ENCODE measurements at regions not wholly inside any gene's neighbourhood (a gene's known extent, or its start where the extent isn't known, plus 50 kb on each side); places are given as distances from the start of the nearest gene placed in this dataset.

- Histone ChIP-seq H3K27ac (ENCODE audit: low read depth) (no peak overlapping the region), H3K27me3 (ENCODE audit: insufficient read depth) (no peaks in the 10 kb centered on the region), H3K9me2 (ENCODE audit: insufficient read depth) (no peaks in the 10 kb centered on the region), H3K4me1 (ENCODE audit: insufficient read depth) (no peaks in the 10 kb centered on the region), H3K36me3 (ENCODE audit: insufficient read depth) (0 out of 2 replicates have a peak, but pooled peaks cover 6% of the 10 kb centered on the region), H3K4me3 (no peak overlapping the region), H3K4me2 (no peak overlapping the region), H2AFZ (no peak overlapping the region), H3K79me2 (replicated peaks; ENCODE audit: insufficient read depth) (no peaks in the 10 kb centered on the region), H4K20me1 (replicated peaks; ENCODE audit: insufficient read depth) (no peaks in the 10 kb centered on the region), H3F3A (replicated peaks; ENCODE audit: low read depth) (no peaks in the 10 kb centered on the region)
- ATAC-seq = no peak
- Mint-ChIP-seq H3K9me3 (peaks cover 93% of the 10 kb centered on the region), H3K27ac (no peak overlapping the region), H3K4me3 (no peak overlapping the region), H3K27me3 (ENCODE audit: insufficient read depth, low read depth, poor library complexity) (no peaks in the 10 kb centered on the region), H3K36me3 (ENCODE audit: low read depth) (peaks cover 43% of the 10 kb centered on the region), H3K4me1 (no peaks in the 10 kb centered on the region)
- TF ChIP-seq NANOG (IDR thresholded peaks at IDR 0.05; ENCODE audit: borderline replicate concordance) (no peak), ZNF114 (CRISPR knock-in tag; IDR thresholded peaks at IDR 0.05) (no peak), EZH2 (IDR thresholded peaks at IDR 0.05; ENCODE audit: low read depth, unreplicated experiment) (no peak), JUNB (IDR thresholded peaks at IDR 0.05; ENCODE audit: unreplicated experiment) (no peak), REST (IDR thresholded peaks at IDR 0.05; ENCODE audit: unreplicated experiment) (no peak), STAT1 (IDR thresholded peaks at IDR 0.05; ENCODE audit: unreplicated experiment) (no peak), ZNF331 (CRISPR knock-in tag; IDR thresholded peaks at IDR 0.05; ENCODE audit: low read depth) (no peak), ETS1 (IDR thresholded peaks at IDR 0.05) (no peak), POLR2AphosphoS5 (IDR thresholded peaks at IDR 0.05; ENCODE audit: low read depth) (no peak), ZNF462 (CRISPR knock-in tag; IDR thresholded peaks at IDR 0.05) (no peak), CTCF (conservative IDR thresholded peaks at IDR 0.05; ENCODE audit: low read depth in 2 of 2) (no peak), CREB1 (CRISPR knock-in tag; IDR thresholded peaks at IDR 0.05; ENCODE audit: low read depth) (no peak), EZH2phosphoT487 (IDR thresholded peaks at IDR 0.05; ENCODE audit: unreplicated experiment) (no peak)
- no peak for DNase-seq (ENCODE audit: low spot score)
These were observed 338.3 kb downstream of the CBLN4 start for GRCh38 chr20:55667024-55667423.

All from GM23338 (cell line).